GM18505 (cell line): ENCODE measurements at regions not wholly inside any gene's neighbourhood (a gene's known extent, or its start where the extent isn't known, plus 50 kb on each side); places are given as distances from the start of the nearest gene placed in this dataset.

Experiments used
- ATAC-seq: cut with Tn5 transposase; IDR thresholded peaks from one replicate; pipeline ENCODE4 v1.9.1; 2021; ENCODE audit not compliant: unreplicated experiment
- POLR2A ChIP-seq: IDR thresholded peaks from 4 replicates; pipeline ENCODE4 v1.6.1; 2011; ENCODE audit warnings: borderline replicate concordance; ENCODE audit not compliant: insufficient read depth, insufficient read length; ENCODE audit errors: extremely low read depth

GRCh38 chr6:54787825-54788224, 58.7 kb upstream of the FAM83B start:
- no peak for ATAC-seq
- TF ChIP-seq POLR2A: no peak
